Skeletal muscle satellite cell (primary cell): ENCODE measurements at regions not wholly inside any gene's neighbourhood (a gene's known extent, or its start where the extent isn't known, plus 50 kb on each side); places are given as distances from the start of the nearest gene placed in this dataset.
"Not testable (repeated sequence)": the region's sequence is repeated elsewhere in the genome, so short reads cannot be mapped to it uniquely, and the experiment has no call there.

ENCODE experiments used
- H3K27me3 ChIP-seq: 2 replicates; pipeline ENCODE4 v1.7.0; 2013; ENCODE audit warnings: low read length; ENCODE audit not compliant: control insufficient read depth, insufficient read depth
- H3K36me3 ChIP-seq: 2 replicates; pipeline ENCODE4 v1.7.0; 2013; ENCODE audit warnings: mild to moderate bottlenecking, control low read depth, low read length; ENCODE audit not compliant: insufficient read depth
- H3K4me1 ChIP-seq: 2 replicates; pipeline ENCODE4 v1.7.0; 2013; ENCODE audit warnings: low read length; ENCODE audit not compliant: control insufficient read depth, insufficient read depth
- H3K4me2 ChIP-seq: 2 replicates; pipeline ENCODE4 v1.7.0; 2013; ENCODE audit warnings: mild to moderate bottlenecking, low read length
- H3K4me3 ChIP-seq: 2 replicates; pipeline ENCODE4 v1.7.0; 2013; ENCODE audit warnings: low read length
- H3K9ac ChIP-seq: 2 replicates; pipeline ENCODE4 v1.7.0; 2013; ENCODE audit warnings: mild to moderate bottlenecking, low read depth, low read length, moderate library complexity
- H3K9me3 ChIP-seq: replicated peaks from 2 replicates; pipeline ENCODE4 v1.7.0; 2013; ENCODE audit warnings: mild to moderate bottlenecking, control low read depth, low read length

GRCh38 chr2:113361051-113361450 lies 76.4 kb upstream of the ZNG1B start:
- no peaks in the 10 kb centered on the region for H3K27me3 ChIP-seq
- H3K4me2 ChIP-seq = no peak overlapping the region
- H3K9ac ChIP-seq = no peak overlapping the region
- H3K4me1 ChIP-seq = peaks cover 9% of the 10 kb centered on the region
- H3K36me3 ChIP-seq = no peaks in the 10 kb centered on the region
- H3K4me3 ChIP-seq = no peak overlapping the region
- no peaks in the 10 kb centered on the region for H3K9me3 ChIP-seq

GRCh38 chr2:113357071-113357470 lies 78.3 kb upstream of the PAX8 start:
- H3K36me3 ChIP-seq = no peaks in the 10 kb centered on the region
- H3K9ac ChIP-seq = no peak overlapping the region
- no peak overlapping the region for H3K4me2 ChIP-seq
- no peaks in the 10 kb centered on the region for H3K9me3 ChIP-seq
- H3K27me3 ChIP-seq = no peaks in the 10 kb centered on the region
- peaks cover 9% of the 10 kb centered on the region for H3K4me1 ChIP-seq
- H3K4me3 ChIP-seq = no peak overlapping the region

GRCh38 chr2:113356284-113356683 lies 77.6 kb upstream of the PAX8 start:
- H3K9me3 ChIP-seq, H3K27me3 ChIP-seq, H3K36me3 ChIP-seq, H3K4me2 ChIP-seq, H3K4me1 ChIP-seq, H3K9ac ChIP-seq, H3K4me3 ChIP-seq: not testable (repeated sequence)

DNA sequence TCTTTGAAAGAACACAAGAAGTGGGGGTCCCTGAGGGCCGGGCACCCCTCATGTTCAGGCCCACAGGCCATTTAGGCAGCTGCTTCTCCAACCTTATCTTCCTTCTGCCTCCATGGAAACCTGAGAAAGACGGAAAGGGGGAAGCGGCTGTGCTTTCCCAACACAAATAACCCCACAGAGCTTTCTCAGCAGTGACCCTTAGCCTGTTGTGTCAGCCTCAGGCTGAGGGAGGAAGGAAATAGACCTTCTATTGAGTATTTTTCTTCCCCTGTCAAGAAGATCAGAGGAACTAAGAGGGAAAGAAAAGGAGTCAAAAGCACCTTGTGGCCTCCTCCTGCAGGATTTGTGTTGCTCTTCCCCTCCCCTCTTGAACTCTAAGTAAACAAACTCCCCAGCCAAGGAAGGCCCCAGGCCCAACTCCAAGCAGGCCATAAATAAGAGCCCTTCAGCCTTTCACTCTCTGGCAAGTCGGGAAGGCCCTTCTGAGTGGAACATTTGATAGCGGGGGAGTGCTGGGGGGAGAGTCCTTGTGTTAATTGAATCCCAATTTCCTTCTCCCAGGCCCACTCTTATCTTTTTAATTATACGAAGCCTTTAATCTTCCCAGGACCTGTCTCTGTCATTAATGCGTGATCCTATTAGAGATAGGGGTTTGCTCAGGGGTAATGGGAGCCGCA lies 76.8 kb upstream of the PAX8 start:
- H3K4me2 ChIP-seq, H3K4me3 ChIP-seq, H3K4me1 ChIP-seq: not testable (repeated sequence)

GRCh38 chr2:113351375-113352355 lies 72.9 kb upstream of the PAX8 start:
- no peaks in the 10 kb centered on the region for H3K9me3 ChIP-seq
- H3K4me2 ChIP-seq = no peak overlapping the region
- H3K27me3 ChIP-seq = no peaks in the 10 kb centered on the region
- H3K4me3 ChIP-seq = no peak overlapping the region
- H3K9ac ChIP-seq = no peak overlapping the region
- no peaks in the 10 kb centered on the region for H3K4me1 ChIP-seq
- H3K36me3 ChIP-seq = no peaks in the 10 kb centered on the region

More for the DNA sequence above, 76.8 kb upstream of the PAX8 start:
- H3K9ac ChIP-seq, H3K9me3 ChIP-seq, H3K27me3 ChIP-seq, H3K36me3 ChIP-seq: not testable (repeated sequence)

DNA sequence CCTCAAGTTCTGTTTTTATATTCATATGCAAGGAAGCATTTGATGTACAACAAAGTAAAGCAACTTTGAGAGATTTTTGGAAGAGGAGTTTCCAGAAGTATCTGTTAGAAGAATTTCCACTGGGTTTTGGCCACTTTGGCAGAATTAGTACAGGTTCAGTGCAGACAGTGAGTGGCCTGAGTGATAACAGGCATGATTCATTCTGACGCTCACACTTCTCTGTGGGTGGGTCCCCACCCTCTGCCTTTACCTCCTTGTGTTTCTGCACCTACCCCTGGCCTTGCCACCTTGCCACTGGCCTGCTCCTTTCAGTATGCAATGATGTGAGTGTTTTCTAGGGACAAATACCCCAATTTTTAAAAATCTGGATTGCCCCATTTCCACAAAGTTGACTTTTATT lies 65.1 kb upstream of the PAX8 start:
- H3K4me3 ChIP-seq, H3K36me3 ChIP-seq, H3K9ac ChIP-seq, H3K27me3 ChIP-seq, H3K9me3 ChIP-seq, H3K4me2 ChIP-seq, H3K4me1 ChIP-seq: not testable (repeated sequence)

DNA sequence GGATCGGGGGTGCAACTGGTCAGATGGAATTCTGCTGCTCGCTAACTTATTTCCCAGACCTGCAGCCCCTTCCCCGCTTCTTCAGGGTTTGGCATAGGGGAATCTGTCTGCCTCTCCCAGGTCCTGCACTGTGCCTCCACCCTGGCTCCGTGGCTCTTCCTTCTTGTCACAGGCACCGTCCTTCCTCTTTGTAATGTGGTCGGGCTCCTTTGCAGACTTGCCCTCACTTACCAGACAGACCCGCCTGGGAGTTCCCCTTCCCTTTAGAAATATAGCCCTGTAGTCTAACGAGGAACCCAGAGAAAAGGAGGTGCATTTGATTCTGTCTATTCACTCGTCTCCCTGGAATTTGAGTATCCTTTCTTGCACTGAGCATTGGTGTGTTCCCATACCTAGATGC lies 63.9 kb upstream of the PAX8 start:
- Histone ChIP-seq H3K4me2 (no peak overlapping the region), H3K9me3 (no peaks in the 10 kb centered on the region)

DNA sequence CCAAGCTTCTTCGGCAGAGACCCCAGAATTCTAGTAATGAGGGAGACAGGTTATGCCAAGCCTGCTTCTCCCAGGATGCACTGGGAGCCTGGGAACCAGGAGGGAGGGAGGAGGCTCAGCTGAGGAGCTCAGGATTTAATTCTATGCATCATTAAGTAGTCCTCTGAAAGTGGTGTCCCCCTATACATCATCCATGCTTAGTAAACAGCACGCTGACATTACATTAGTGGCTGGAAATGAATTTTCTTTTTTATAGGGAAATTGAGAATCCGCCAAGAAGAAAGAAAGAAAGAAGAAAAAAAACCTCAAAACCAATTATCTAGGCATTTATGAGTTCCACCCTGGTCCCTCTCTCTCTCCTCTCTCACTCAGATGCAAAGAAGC lies 63.1 kb upstream of the PAX8 start:
- not testable (repeated sequence) for H3K9me3 ChIP-seq, H3K4me3 ChIP-seq, H3K4me2 ChIP-seq, H3K27me3 ChIP-seq, H3K36me3 ChIP-seq, H3K9ac ChIP-seq
- H3K4me1 ChIP-seq = peaks cover 13% of the 10 kb centered on the region

More for the DNA sequence above, 63.9 kb upstream of the PAX8 start:
- no peaks in the 10 kb centered on the region for H3K27me3 ChIP-seq
- peaks cover 12% of the 10 kb centered on the region for H3K4me1 ChIP-seq
- no peak overlapping the region for H3K4me3 ChIP-seq
- H3K9ac ChIP-seq = no peak overlapping the region
- H3K36me3 ChIP-seq = no peaks in the 10 kb centered on the region

DNA sequence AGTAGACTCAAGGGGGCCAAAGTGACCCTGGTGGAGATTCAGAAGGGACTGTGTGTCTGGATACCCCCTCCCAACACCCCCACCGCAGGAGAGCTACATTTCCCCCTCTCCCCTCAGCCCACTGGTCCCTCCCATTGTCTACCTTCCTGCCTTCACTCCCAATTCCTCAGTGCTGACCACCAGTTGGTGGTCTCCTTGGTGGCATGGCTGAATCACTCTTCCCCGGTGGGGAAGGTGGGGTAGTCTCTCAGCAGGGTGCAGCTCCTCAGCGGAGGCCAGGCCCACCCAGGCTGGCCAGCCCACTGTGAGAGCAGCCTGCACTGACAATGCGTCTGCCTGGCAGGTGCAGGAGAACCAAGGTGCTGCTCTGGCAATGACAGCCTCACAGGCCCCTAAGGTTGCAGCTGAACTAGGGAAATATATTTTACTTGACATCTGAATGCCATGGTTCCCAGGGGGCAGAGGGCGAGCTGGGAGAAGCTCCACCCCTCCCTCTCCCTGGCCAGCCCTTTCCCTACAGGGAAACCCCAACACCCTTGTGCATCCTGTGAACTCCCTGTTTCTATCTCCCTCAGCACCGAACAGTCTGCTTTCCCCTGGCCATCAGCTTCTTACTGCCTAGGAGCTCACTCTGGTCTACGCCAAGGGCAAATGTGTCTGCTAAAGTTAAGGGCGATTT lies 62.6 kb upstream of the PAX8 start:
- Histone ChIP-seq H3K4me2 (no peak overlapping the region), H3K9ac (no peak overlapping the region), H3K36me3 (no peaks in the 10 kb centered on the region), H3K9me3 (no peaks in the 10 kb centered on the region), H3K27me3 (no peaks in the 10 kb centered on the region), H3K4me1 (peaks cover 15% of the 10 kb centered on the region), H3K4me3 (no peak overlapping the region)

- no peak overlapping the region for H3K4me3 ChIP-seq
- H3K4me1 ChIP-seq = peaks cover 23% of the 10 kb centered on the region
- no peak overlapping the region for H3K4me2 ChIP-seq
- H3K9me3 ChIP-seq = no peaks in the 10 kb centered on the region
- H3K36me3 ChIP-seq = no peaks in the 10 kb centered on the region
- H3K9ac ChIP-seq = no peak overlapping the region
- no peaks in the 10 kb centered on the region for H3K27me3 ChIP-seq
Observed at GRCh38 chr2:113337809-113338208, 59.1 kb upstream of the PAX8 start.

- Histone ChIP-seq H3K4me2 (peak overlapping the region; percentile 38), H3K4me1 (peaks cover 23% of the 10 kb centered on the region)
- H3K9ac ChIP-seq, H3K36me3 ChIP-seq, H3K4me3 ChIP-seq, H3K27me3 ChIP-seq, H3K9me3 ChIP-seq: not testable (repeated sequence)
Observed at GRCh38 chr2:113336040-113336439, 57.3 kb upstream of the PAX8 start.
